Central memory CD8-positive, alpha-beta T cell (primary cell): ENCODE measurements at regions not wholly inside any gene's neighbourhood (a gene's known extent, or its start where the extent isn't known, plus 50 kb on each side); places are given as distances from the start of the nearest gene placed in this dataset.

Source experiments
- ATAC-seq: fragments of 150-1000 bp; cut with Tn5 transposase; replicated peaks from 2 replicates; pipeline ENCODE4 v1.10.0; 2022; ENCODE audit warnings: mild to moderate bottlenecking, moderate FRiP score, moderate number of reproducible peaks; ENCODE audit not compliant: poor library complexity, severe bottlenecking; ENCODE audit errors: extremely low read depth
- DNase-seq, 2 donors: peaks; one replicate each; pipeline ENCODE4 v3.0.0; 2021; ENCODE audit warnings: low spot score in 2 of 2
- H3K27ac Mint-ChIP-seq: one replicate; pipeline ENCODE4 v1.8.0; 2022; ENCODE audit warnings: low read depth, mild to moderate bottlenecking, moderate library complexity, mixed read lengths
- H3K27me3 Mint-ChIP-seq: one replicate; pipeline ENCODE4 v1.8.0; 2022; ENCODE audit warnings: mixed read lengths
- H3K36me3 Mint-ChIP-seq: one replicate; pipeline ENCODE4 v1.8.0; 2022; ENCODE audit warnings: mild to moderate bottlenecking, moderate library complexity, mixed read lengths; ENCODE audit not compliant: insufficient read depth
- H3K4me1 Mint-ChIP-seq: one replicate; pipeline ENCODE4 v1.8.0; 2022; ENCODE audit warnings: mixed read lengths
- H3K4me3 Mint-ChIP-seq: one replicate; pipeline ENCODE4 v1.8.0; 2022; ENCODE audit warnings: mild to moderate bottlenecking, moderate library complexity, mixed read lengths
- H3K9me3 Mint-ChIP-seq: one replicate; pipeline ENCODE4 v1.8.0; 2022; ENCODE audit warnings: mixed read lengths

DNA sequence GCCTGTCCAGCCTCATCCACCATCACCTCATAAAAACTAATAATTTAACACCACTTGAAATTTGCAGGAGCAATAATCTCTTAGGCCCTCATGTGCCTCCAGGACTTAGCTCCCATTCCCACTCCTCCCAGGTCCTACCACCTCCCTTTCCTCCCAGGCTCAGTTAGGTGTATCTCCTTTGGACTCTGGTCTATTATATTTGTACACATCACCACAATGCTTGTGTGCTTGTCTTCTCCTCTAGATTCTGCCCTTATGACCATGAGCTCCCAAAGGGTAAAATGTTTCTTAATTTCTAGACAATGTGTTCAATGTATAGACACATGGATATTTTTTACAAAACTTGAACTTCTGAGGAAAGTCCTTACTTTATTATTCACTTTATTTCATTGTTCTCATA lies 182.0 kb upstream of the ZC3H15 start:
- no peak for DNase-seq
- Mint-ChIP-seq H3K9me3 (peaks cover 6% of the 10 kb centered on the region), H3K4me3 (no peak overlapping the region), H3K36me3 (no peaks in the 10 kb centered on the region), H3K4me1 (peaks cover 5% of the 10 kb centered on the region), H3K27me3 (no peaks in the 10 kb centered on the region), H3K27ac (no peak overlapping the region)
- no peak for ATAC-seq

DNA sequence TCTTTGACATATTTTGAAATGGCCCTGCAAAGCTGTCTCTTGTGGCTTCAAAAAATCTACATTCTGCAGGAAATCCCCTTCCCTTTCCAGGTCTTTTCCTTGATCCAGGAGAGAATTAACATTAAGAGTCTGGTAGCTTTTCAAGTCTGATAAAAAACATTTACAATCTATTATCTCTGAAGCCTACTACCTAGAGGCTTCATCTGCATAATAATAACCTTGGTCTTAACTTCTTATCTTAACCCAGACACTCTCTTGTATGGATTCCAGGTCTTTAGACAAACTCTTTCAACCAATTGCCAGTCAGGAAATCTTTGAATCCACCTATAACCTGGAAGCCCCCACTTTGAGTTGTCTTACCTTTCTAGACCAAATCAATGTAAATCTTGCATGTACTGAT lies 179.3 kb upstream of the ZC3H15 start:
- DNase-seq (no peak), ATAC-seq (no peak)
- no peaks in the 10 kb centered on the region for H3K36me3 Mint-ChIP-seq
- H3K4me1 Mint-ChIP-seq = no peaks in the 10 kb centered on the region
- H3K27ac Mint-ChIP-seq = no peak overlapping the region
- H3K9me3 Mint-ChIP-seq = peaks cover 4% of the 10 kb centered on the region
- no peaks in the 10 kb centered on the region for H3K27me3 Mint-ChIP-seq
- H3K4me3 Mint-ChIP-seq = no peak overlapping the region

GRCh38 chr2:186307871-186308270 lies 178.2 kb upstream of the ZC3H15 start:
- no peak for DNase-seq
- Mint-ChIP-seq H3K27me3 (no peaks in the 10 kb centered on the region), H3K36me3 (no peaks in the 10 kb centered on the region), H3K4me3 (no peak overlapping the region), H3K4me1 (no peaks in the 10 kb centered on the region), H3K9me3 (peaks cover 10% of the 10 kb centered on the region), H3K27ac (no peak overlapping the region)
- ATAC-seq = no peak

DNA sequence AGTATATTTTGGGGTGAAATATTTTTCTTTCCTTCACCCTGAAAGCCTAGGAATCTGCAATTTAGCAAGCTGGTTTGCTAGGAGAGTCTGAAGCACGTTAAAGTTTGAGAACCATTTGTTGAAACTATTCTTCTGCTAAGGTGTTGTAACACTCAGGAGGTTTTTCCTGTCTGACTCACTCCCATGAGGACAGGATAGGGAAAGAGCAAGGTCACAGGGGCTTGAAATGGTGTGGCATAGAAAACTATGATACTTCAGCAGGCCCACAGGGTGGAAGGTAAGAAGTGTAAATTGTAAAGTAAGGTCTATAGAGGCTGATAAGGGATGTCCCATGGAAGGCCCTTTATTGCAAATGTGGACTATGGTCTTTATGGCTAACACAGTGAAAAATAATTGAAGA lies 177.7 kb upstream of the ZC3H15 start:
- Mint-ChIP-seq H3K9me3 (peaks cover 10% of the 10 kb centered on the region), H3K4me3 (no peak overlapping the region), H3K27ac (no peak overlapping the region), H3K36me3 (no peaks in the 10 kb centered on the region), H3K4me1 (no peaks in the 10 kb centered on the region), H3K27me3 (no peaks in the 10 kb centered on the region)
- no peak for ATAC-seq
- DNase-seq = no peak

DNA sequence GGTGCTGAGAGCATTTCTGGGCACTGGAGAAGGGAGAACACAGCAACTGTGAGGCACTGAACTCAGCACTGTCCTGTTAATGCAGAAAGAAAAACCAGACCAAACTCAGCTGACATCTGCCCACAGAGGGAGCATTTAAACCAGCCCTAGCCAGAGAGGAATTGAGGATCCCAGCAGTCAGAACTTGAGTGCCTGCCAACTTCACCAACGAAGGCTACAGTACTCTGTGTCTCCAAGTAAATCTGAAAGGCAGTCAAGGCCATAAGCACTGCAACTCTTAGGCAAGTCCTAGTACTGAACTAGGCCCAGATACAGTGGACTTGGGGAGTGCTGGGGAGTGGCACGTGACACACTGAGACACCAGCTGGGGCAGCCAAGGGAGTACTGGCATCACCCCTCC lies 176.2 kb upstream of the ZC3H15 start:
- Mint-ChIP-seq H3K36me3 (no peaks in the 10 kb centered on the region), H3K4me3 (no peak overlapping the region)

GRCh38 chr2:186319105-186319504 lies 167.0 kb upstream of the ZC3H15 start:
- H3K27ac Mint-ChIP-seq = no peak overlapping the region
- no peak for ATAC-seq
- H3K4me3 Mint-ChIP-seq = no peak overlapping the region
- no peaks in the 10 kb centered on the region for H3K27me3 Mint-ChIP-seq
- no peak for DNase-seq
- H3K36me3 Mint-ChIP-seq = no peaks in the 10 kb centered on the region
- H3K4me1 Mint-ChIP-seq = peaks cover 5% of the 10 kb centered on the region
- peaks cover 24% of the 10 kb centered on the region for H3K9me3 Mint-ChIP-seq

More for the DNA sequence above, 176.2 kb upstream of the ZC3H15 start:
- Mint-ChIP-seq H3K27ac (no peak overlapping the region), H3K27me3 (no peaks in the 10 kb centered on the region), H3K9me3 (peaks cover 16% of the 10 kb centered on the region), H3K4me1 (no peaks in the 10 kb centered on the region)
- no peak for DNase-seq
- no peak for ATAC-seq

GRCh38 chr2:186325827-186326535 lies 160.1 kb upstream of the ZC3H15 start:
- peaks cover 5% of the 10 kb centered on the region for H3K4me1 Mint-ChIP-seq
- H3K27me3 Mint-ChIP-seq = no peaks in the 10 kb centered on the region
- H3K27ac Mint-ChIP-seq = no peak overlapping the region
- peaks cover 6% of the 10 kb centered on the region for H3K9me3 Mint-ChIP-seq
- no peak for DNase-seq
- H3K4me3 Mint-ChIP-seq = no peak overlapping the region
- no peak for ATAC-seq
- no peaks in the 10 kb centered on the region for H3K36me3 Mint-ChIP-seq

DNA sequence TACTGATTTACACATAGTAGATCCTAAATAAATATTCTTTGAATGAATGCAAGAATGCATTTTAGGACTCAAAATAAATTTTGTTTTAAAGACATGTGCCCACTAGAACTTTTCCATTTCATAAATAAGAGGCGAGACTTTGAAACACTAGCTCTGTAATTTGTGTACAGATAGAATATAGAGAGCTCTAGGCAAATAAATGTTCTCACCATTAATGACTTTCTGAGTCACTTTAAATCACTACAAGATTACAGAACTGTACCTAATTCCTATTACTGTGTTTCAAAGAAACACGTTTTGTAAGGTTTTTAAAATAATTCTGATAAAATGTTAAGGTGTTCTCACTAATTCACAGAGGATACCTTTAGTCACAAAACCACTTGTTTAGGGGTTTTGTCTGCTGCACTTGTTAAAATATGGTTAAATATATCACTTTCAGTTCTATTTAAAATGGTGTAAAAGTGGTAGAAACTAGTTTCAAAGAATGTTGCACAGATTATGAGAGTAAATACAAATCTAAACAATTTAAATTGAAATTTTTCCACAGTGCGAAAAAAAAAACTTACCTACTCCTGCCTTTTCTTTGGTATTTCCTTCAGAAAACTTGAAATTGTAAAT lies 158.7 kb upstream of the ZC3H15 start:
- H3K9me3 Mint-ChIP-seq = peaks cover 6% of the 10 kb centered on the region
- H3K27ac Mint-ChIP-seq = no peak overlapping the region
- no peaks in the 10 kb centered on the region for H3K36me3 Mint-ChIP-seq
- DNase-seq (no peak), ATAC-seq (no peak)
- H3K4me3 Mint-ChIP-seq = no peak overlapping the region
- no peaks in the 10 kb centered on the region for H3K4me1 Mint-ChIP-seq
- no peaks in the 10 kb centered on the region for H3K27me3 Mint-ChIP-seq

DNA sequence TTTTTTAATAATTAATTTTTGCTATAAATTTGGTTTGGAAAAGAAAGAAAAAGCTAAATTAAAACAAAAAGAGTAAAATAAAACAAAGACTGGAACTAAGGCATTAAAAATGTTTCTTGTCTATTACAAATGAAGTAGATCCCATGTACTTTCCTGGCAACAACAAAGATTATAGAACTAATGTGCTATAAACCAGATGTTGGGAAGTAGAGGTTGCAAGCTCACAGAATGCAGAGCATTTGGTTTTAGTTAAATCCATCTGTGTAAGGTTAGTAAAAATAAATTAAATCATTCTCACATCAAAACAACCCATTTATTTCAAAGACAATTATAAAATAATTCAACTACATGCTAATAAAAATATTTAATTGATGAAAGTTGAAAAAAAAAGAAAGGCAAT lies 157.2 kb upstream of the ZC3H15 start:
- no peak overlapping the region for H3K4me3 Mint-ChIP-seq
- DNase-seq (no peak), ATAC-seq (no peak)
- no peaks in the 10 kb centered on the region for H3K4me1 Mint-ChIP-seq
- no peaks in the 10 kb centered on the region for H3K27me3 Mint-ChIP-seq
- H3K36me3 Mint-ChIP-seq = no peaks in the 10 kb centered on the region
- H3K9me3 Mint-ChIP-seq = peaks cover under 1% of the 10 kb centered on the region
- H3K27ac Mint-ChIP-seq = no peak overlapping the region

- no peak overlapping the region for H3K4me3 Mint-ChIP-seq
- no peaks in the 10 kb centered on the region for H3K27me3 Mint-ChIP-seq
- no peaks in the 10 kb centered on the region for H3K36me3 Mint-ChIP-seq
- H3K4me1 Mint-ChIP-seq = no peaks in the 10 kb centered on the region
- no peak for ATAC-seq
- H3K9me3 Mint-ChIP-seq = peaks cover 7% of the 10 kb centered on the region
- DNase-seq = no peak
- no peak overlapping the region for H3K27ac Mint-ChIP-seq
These were observed 156.0 kb upstream of the ZC3H15 start for GRCh38 chr2:186330050-186330449.

DNA sequence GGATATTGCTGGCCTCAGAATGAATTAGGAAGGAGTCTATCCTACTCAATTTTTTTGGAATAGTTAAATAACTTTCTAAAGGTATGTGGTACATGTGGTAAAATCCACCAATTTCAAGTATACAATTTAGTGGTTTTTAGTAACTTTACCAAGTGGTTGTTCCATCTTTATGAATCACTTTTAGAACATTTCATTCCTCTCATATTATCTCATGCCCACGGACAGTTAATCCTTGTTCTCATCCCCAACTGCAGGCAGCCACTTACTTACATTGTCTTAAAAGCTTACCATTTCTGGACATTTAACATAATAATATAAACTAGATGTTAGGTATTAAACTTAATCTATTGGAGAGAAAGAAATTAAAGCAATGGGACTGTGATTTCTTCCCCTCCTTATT lies 146.3 kb upstream of the ZC3H15 start:
- ATAC-seq (no peak), DNase-seq (no peak)
- H3K27me3 Mint-ChIP-seq = no peaks in the 10 kb centered on the region
- H3K4me1 Mint-ChIP-seq = no peaks in the 10 kb centered on the region
- H3K36me3 Mint-ChIP-seq = peaks cover 1% of the 10 kb centered on the region
- H3K9me3 Mint-ChIP-seq = peaks cover 10% of the 10 kb centered on the region
- no peak overlapping the region for H3K27ac Mint-ChIP-seq
- no peak overlapping the region for H3K4me3 Mint-ChIP-seq

DNA sequence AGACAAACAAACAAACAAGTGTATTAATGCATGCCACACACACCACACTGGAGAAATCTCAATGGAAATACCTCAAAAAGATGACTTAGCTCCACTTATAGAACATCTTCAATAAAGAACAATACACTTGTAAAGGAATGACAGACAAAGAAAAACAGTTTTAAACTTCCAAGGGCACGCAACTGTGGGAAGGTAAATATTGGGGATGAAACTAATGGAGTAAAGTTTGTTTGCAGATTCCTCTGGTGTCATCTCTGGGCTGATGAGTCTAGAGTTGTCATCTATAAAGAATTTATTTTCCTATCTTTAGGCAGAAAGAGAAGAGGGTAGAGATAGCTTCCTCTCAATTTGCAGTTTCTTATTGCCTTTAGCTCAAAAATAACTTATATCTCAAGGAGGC lies 144.0 kb upstream of the ZC3H15 start:
- Mint-ChIP-seq H3K9me3 (peaks cover 7% of the 10 kb centered on the region), H3K27me3 (no peaks in the 10 kb centered on the region), H3K4me1 (no peaks in the 10 kb centered on the region), H3K36me3 (peaks cover 1% of the 10 kb centered on the region), H3K27ac (no peak overlapping the region), H3K4me3 (no peak overlapping the region)
- ATAC-seq = no peak
- DNase-seq = no peak

DNA sequence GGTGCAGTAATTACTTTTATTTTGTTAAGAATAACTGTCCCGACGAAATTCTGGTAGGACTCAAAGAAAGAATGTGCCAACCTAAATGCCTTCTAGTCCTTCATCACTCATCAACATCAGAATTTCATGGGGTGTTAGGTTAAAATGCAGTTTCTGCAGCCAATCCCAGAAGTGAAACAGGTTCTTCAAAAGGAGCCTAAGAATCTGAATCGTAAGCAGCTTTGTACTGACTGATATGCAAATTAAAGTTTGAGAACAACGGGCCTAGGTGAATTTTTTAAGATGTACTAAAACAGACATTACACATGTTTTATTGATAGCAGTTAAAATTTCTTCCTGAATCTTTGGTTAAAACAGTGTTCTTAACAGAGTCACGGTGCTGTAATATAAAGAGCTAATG lies 140.3 kb upstream of the ZC3H15 start:
- Mint-ChIP-seq H3K27me3 (no peaks in the 10 kb centered on the region), H3K4me1 (no peaks in the 10 kb centered on the region), H3K36me3 (peaks cover 1% of the 10 kb centered on the region), H3K27ac (no peak overlapping the region), H3K9me3 (no peaks in the 10 kb centered on the region), H3K4me3 (no peak overlapping the region)
- DNase-seq (no peak), ATAC-seq (no peak)
